ENCODE measurements at regions not wholly inside any gene's neighbourhood (a gene's known extent, or its start where the extent isn't known, plus 50 kb on each side); places are given as distances from the start of the nearest gene placed in this dataset.

DNA sequence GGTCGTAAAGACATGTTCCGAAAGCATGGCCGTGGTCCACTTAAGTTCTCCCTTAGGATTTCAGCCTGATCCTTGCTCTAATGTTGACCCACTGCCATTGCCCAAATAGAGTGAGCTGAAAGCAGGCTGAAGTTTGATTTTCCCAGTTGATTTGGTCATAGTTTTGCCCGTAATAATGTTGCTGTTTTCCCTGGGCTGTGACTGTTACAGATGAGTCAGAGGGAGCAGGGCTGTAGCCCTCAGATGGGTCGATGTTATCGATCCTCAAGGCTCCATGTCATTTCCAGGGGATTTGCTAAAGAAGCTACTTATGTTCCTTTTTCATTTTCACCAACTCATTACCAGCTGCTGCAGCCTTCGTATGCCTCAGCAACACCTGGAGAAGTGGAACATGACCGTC lies 169.0 kb upstream of the ZFHX3 start:
- TF ChIP-seq CTCF (IDR thresholded peaks at IDR 0.05; ENCODE audit: insufficient read depth, low read length, severe bottlenecking) = no peak
- Histone ChIP-seq H3K36me3 (ENCODE audit: control insufficient read depth, insufficient read depth, low read length) (no peaks in the 10 kb centered on the region), H3K27me3 (ENCODE audit: control insufficient read depth, insufficient read depth, low read length) (no peaks in the 10 kb centered on the region), H3K4me3 (ENCODE audit: low read depth, low read length) (no peak overlapping the region)
- peak; percentile 47 for FAIRE-seq
- no peak for DNase-seq (ENCODE audit: low read depth)

DNA sequence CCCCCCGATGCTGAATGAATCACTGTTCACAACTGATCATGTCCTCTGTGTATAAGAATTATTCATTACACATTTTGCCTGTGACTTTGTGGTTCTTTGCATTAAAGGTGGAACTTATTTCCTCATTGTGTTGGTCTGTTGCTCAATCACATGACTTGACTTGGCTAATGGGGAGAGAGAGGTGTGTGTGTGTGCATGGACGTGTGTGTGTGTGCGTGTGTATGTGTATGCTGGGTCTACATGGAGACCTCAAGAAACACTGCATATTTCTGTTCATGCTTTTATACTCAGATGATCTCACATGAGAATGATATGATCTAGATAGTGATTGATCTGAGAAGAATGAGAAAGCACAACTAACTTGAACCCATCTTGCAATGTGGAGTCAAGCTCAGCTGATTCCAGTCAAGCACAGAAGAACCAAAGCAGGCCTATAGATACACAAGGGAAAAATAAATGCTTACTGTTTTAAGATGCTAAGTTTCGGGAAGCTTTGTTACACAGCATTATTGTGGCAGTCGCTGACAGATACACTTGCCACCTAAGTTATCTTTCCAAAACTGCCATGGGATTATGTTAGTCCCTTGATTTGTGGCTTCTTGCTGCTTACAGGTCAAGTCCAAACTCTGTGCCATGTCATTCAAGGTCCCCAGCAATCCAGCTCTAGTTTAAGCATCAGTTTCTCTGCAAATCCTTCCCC lies 167.9 kb upstream of the ZFHX3 start:
- no peak for TF ChIP-seq CTCF (IDR thresholded peaks at IDR 0.05; ENCODE audit: insufficient read depth, low read length, severe bottlenecking)
- DNase-seq (ENCODE audit: low read depth) (no peak), FAIRE-seq (no peak)
- Histone ChIP-seq H3K4me3 (ENCODE audit: low read depth, low read length) (no peak overlapping the region), H3K27me3 (ENCODE audit: control insufficient read depth, insufficient read depth, low read length) (no peaks in the 10 kb centered on the region), H3K36me3 (ENCODE audit: control insufficient read depth, insufficient read depth, low read length) (no peaks in the 10 kb centered on the region)

DNA sequence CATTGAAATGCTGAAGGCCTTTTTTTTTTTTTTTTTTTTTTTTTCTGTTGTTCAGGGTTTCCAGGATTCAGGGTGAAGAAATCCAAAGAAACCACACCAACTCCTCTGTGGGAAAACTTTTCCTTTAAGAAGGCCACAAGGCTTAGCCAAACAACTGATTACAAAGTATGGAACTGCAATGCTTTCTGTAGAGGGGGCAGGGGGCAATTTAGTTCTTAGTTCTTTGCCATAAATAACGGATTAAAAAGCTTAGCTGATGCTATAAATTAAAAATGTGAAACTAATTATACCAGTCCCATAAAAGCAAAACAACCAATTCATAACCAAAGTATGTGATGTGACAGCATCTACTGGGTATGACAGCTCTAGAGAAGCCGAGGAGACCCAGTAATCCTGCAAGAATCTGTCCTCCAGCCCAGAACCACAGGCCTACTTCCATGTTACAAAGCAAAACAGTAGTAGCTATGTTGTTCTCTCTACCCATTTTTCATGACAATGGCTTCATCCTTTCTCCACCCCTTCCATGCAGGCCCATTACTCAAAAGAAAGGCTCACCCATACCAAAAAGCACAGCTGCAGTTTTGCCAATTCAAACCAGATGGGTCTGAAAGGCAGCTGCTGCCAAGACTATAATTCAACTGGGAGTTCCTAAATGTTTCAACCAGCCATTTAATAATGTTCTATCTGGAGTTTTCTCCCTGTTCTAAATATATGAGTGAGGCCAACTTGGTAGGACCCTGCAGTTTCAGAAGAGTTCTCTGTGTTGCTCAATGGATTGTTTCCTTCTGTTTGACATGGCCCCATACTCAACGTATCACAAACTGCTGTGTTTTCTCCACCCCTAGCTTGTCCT lies 167.1 kb upstream of the ZFHX3 start:
- no peak for DNase-seq (ENCODE audit: low read depth)
- FAIRE-seq = no peak
- no peak overlapping the region for H3K4me3 ChIP-seq (ENCODE audit: low read depth, low read length)
- TF ChIP-seq CTCF (IDR thresholded peaks at IDR 0.05; ENCODE audit: insufficient read depth, low read length, severe bottlenecking) = no peak
- no peaks in the 10 kb centered on the region for H3K36me3 ChIP-seq (ENCODE audit: control insufficient read depth, insufficient read depth, low read length)
- H3K27me3 ChIP-seq (ENCODE audit: control insufficient read depth, insufficient read depth, low read length) = no peaks in the 10 kb centered on the region

- Histone ChIP-seq H3K27me3 (ENCODE audit: control insufficient read depth, insufficient read depth, low read length) (no peaks in the 10 kb centered on the region), H3K4me3 (ENCODE audit: low read depth, low read length) (no peak overlapping the region), H3K36me3 (ENCODE audit: control insufficient read depth, insufficient read depth, low read length) (no peaks in the 10 kb centered on the region)
- FAIRE-seq (no peak), DNase-seq (ENCODE audit: low read depth) (no peak)
- no peak for TF ChIP-seq CTCF (IDR thresholded peaks at IDR 0.05; ENCODE audit: insufficient read depth, low read length, severe bottlenecking)
Observed at GRCh38 chr16:73213732-73214455, 166.0 kb upstream of the ZFHX3 start.

- no peak for FAIRE-seq
- Histone ChIP-seq H3K36me3 (ENCODE audit: control insufficient read depth, insufficient read depth, low read length) (no peaks in the 10 kb centered on the region), H3K27me3 (ENCODE audit: control insufficient read depth, insufficient read depth, low read length) (no peaks in the 10 kb centered on the region), H3K4me3 (ENCODE audit: low read depth, low read length) (no peak overlapping the region)
- DNase-seq (ENCODE audit: low read depth) = no peak
- TF ChIP-seq CTCF (IDR thresholded peaks at IDR 0.05; ENCODE audit: insufficient read depth, low read length, severe bottlenecking) = no peak
Observed at GRCh38 chr16:73212431-73212830, 164.5 kb upstream of the ZFHX3 start.
